ENCODE measurements at regions not wholly inside any gene's neighbourhood (a gene's known extent, or its start where the extent isn't known, plus 50 kb on each side); places are given as distances from the start of the nearest gene placed in this dataset.

DNA sequence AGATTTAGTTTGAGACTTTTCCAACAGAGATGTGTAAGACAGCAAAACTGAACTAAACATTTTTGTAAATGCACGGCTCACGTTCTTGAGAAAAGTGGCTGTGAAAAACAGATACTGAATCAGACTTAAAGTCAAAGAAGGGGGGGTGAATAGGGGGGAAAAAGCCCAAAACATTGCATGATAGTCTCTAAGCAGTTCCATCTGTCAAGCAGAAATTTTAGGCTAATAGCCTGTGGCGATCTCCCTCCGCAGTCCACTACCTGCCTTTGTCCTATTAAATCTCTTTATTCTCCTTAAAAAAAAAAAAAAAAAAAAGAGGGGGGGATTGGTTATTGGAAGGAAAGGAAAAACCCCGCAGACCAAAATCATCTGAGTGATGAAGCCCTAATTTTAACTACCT, 217.6 kb upstream of the NFIA start:
- no peak overlapping the region for H3K27ac ChIP-seq
- no peaks in the 10 kb centered on the region for H3K36me3 ChIP-seq
- TF ChIP-seq, protein P1, sequence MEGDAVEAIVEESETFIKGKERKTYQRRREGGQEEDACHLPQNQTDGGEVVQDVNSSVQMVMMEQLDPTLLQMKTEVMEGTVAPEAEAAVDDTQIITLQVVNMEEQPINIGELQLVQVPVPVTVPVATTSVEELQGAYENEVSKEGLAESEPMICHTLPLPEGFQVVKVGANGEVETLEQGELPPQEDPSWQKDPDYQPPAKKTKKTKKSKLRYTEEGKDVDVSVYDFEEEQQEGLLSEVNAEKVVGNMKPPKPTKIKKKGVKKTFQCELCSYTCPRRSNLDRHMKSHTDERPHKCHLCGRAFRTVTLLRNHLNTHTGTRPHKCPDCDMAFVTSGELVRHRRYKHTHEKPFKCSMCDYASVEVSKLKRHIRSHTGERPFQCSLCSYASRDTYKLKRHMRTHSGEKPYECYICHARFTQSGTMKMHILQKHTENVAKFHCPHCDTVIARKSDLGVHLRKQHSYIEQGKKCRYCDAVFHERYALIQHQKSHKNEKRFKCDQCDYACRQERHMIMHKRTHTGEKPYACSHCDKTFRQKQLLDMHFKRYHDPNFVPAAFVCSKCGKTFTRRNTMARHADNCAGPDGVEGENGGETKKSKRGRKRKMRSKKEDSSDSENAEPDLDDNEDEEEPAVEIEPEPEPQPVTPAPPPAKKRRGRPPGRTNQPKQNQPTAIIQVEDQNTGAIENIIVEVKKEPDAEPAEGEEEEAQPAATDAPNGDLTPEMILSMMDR (IDR thresholded peaks at IDR 0.05) = no peak
- no peak for TF ChIP-seq POLR2A (IDR thresholded peaks at IDR 0.05)
- no peaks in the 10 kb centered on the region for H3K4me1 ChIP-seq
- intact Hi-C loops (cut with DNase I; ENCODE audit: low total_unique reads) = no loop called here
- H3K27me3 ChIP-seq = no peaks in the 10 kb centered on the region
- H3K9me3 ChIP-seq = no peaks in the 10 kb centered on the region
- no peak overlapping the region for H3K4me3 ChIP-seq
- no peak for DNase-seq

DNA sequence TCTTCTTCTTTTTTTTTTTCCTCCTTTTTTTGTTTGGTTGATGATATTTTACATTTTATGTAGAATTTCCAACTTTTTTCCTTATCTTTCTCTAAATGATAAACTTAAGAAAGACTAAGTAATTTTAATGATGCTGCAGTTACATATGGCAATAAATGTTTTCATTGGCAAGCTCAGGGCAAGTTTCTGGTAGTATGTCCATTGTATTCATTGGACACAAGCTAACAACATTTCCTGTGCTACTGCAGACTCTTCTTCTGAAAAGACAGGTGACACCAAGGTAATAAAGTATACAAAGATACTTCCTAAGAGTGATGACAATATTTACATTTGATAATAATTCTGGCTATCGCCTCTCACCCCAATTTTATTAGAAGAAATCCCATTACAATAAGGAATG, 219.2 kb upstream of the NFIA start:
- Histone ChIP-seq H3K4me3 (no peak overlapping the region), H3K27ac (no peak overlapping the region), H3K9me3 (no peaks in the 10 kb centered on the region), H3K27me3 (no peaks in the 10 kb centered on the region), H3K4me1 (no peaks in the 10 kb centered on the region), H3K36me3 (no peaks in the 10 kb centered on the region)
- DNase-seq = no peak
- TF ChIP-seq, protein P1 (IDR thresholded peaks at IDR 0.05) = no peak
- no peak for TF ChIP-seq POLR2A (IDR thresholded peaks at IDR 0.05)
- intact Hi-C loops (cut with DNase I; ENCODE audit: low total_unique reads) = no loop called here

DNA sequence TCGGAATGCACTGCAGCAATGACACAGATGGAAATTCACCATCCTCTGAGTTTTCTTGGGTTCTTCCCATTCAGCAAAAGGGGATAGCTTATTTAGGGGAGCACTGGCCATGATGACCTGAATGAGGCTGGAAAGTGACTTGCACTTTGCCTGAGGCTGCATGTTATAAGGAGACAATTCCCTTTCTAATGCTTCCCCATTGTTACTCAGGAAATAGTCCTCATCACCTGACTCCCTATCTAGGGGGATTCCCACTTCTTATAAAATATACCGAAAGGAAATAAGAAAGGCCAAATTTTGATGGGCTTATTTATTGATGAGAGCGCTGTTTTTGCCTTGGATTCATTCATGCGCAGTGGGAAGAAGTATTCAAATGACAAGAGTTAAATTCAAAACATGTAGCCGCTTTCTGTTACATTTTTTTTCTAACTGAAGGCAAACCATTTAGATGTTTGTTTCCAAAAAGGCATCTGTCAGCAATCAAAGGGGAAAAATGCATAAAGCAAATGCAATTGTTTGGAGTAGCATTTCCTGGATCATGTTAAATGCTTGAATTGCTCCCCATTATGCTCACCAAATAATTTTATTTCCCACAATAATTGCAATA, 220.3 kb upstream of the NFIA start:
- DNase-seq = no peak
- no peaks in the 10 kb centered on the region for H3K27me3 ChIP-seq
- no peak overlapping the region for H3K4me3 ChIP-seq
- no peak overlapping the region for H3K27ac ChIP-seq
- intact Hi-C loops (cut with DNase I; ENCODE audit: low total_unique reads) = no loop called here
- H3K36me3 ChIP-seq = no peaks in the 10 kb centered on the region
- H3K4me1 ChIP-seq = no peaks in the 10 kb centered on the region
- no peak for TF ChIP-seq POLR2A (IDR thresholded peaks at IDR 0.05)
- TF ChIP-seq, protein P1 (IDR thresholded peaks at IDR 0.05) = no peak
- no peaks in the 10 kb centered on the region for H3K9me3 ChIP-seq

DNA sequence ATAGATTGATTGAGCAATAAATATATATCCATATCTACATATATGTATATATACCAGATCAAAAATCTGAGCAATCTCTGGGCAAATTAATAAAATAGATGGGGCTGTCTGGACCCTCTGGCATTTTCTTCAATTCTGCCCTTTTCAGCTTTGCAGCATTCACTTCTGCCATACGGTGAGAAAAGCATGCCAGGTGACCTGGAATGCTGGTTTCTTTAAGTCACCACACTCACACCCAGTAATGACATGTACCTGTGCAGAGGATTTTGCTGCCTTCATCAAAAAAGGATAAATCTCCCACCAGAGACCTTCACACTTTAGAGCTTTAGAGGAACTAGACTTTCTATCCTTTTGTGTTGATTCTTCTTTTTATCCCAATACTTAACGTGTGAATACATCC, 223.2 kb upstream of the NFIA start:
- H3K27ac ChIP-seq = no peak overlapping the region
- H3K27me3 ChIP-seq = no peaks in the 10 kb centered on the region
- no peak for DNase-seq
- intact Hi-C loops (cut with DNase I; ENCODE audit: low total_unique reads) = no loop called here
- H3K36me3 ChIP-seq = no peaks in the 10 kb centered on the region
- H3K9me3 ChIP-seq = no peaks in the 10 kb centered on the region
- no peak overlapping the region for H3K4me3 ChIP-seq
- TF ChIP-seq POLR2A (IDR thresholded peaks at IDR 0.05) = no peak
- TF ChIP-seq, protein P1 (IDR thresholded peaks at IDR 0.05) = no peak
- H3K4me1 ChIP-seq = no peaks in the 10 kb centered on the region

DNA sequence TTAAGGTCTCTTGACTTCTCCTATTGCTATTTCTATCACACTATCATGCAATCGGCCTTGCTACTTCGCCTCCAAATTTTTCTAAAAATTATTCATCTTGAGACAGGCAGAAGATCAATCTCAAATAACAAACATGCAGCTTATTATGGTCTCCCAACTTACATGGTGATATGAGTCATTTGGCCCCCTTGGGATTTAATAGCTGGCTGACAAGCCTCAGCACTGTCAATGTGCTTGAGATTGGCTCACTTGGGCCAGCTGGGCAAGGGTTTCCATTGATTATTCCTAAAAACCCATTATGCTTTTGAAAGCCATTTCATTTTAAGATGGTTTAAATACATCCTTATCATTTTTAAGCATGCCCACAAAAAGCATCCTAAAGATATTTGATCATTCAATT, 224.5 kb upstream of the NFIA start:
- H3K9me3 ChIP-seq = no peaks in the 10 kb centered on the region
- H3K4me1 ChIP-seq = no peaks in the 10 kb centered on the region
- DNase-seq = no peak
- H3K27me3 ChIP-seq = no peaks in the 10 kb centered on the region
- no peaks in the 10 kb centered on the region for H3K36me3 ChIP-seq
- intact Hi-C loops (cut with DNase I; ENCODE audit: low total_unique reads) = no loop called here
- no peak for TF ChIP-seq POLR2A (IDR thresholded peaks at IDR 0.05)
- TF ChIP-seq, protein P1 (IDR thresholded peaks at IDR 0.05) = no peak
- no peak overlapping the region for H3K4me3 ChIP-seq
- no peak overlapping the region for H3K27ac ChIP-seq
